ENCODE measurements at regions not wholly inside any gene's neighbourhood (a gene's known extent, or its start where the extent isn't known, plus 50 kb on each side); places are given as distances from the start of the nearest gene placed in this dataset.

- TF ChIP-seq, protein P1, sequence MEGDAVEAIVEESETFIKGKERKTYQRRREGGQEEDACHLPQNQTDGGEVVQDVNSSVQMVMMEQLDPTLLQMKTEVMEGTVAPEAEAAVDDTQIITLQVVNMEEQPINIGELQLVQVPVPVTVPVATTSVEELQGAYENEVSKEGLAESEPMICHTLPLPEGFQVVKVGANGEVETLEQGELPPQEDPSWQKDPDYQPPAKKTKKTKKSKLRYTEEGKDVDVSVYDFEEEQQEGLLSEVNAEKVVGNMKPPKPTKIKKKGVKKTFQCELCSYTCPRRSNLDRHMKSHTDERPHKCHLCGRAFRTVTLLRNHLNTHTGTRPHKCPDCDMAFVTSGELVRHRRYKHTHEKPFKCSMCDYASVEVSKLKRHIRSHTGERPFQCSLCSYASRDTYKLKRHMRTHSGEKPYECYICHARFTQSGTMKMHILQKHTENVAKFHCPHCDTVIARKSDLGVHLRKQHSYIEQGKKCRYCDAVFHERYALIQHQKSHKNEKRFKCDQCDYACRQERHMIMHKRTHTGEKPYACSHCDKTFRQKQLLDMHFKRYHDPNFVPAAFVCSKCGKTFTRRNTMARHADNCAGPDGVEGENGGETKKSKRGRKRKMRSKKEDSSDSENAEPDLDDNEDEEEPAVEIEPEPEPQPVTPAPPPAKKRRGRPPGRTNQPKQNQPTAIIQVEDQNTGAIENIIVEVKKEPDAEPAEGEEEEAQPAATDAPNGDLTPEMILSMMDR (IDR thresholded peaks at IDR 0.05 in 2 of 3, conservative IDR thresholded peaks at IDR 0.05 in 1 of 3; ENCODE audit: borderline replicate concordance in 1 of 3, insufficient read depth in 1 of 3, low read depth in 2 of 3, low read length in 2 of 3) = no peak
- TF ChIP-seq POLR2AphosphoS5 (IDR thresholded peaks at IDR 0.05; ENCODE audit: low read depth, low read length) = no peak
- no peak for TF ChIP-seq EGR1 (IDR thresholded peaks at IDR 0.05; ENCODE audit: low read depth)
- no peak for TF ChIP-seq TCF7L2 (IDR thresholded peaks at IDR 0.05; ENCODE audit: borderline replicate concordance, extremely low read depth, insufficient read depth, insufficient read length)
- TF ChIP-seq CBX3 (IDR thresholded peaks at IDR 0.05; ENCODE audit: low read depth) = no peak
These were observed 308.4 kb downstream of the FGF9 start (continued) for GRCh38 chr13:21979161-21979806.

- BruUV-seq (replicated peaks) = no TSS peak
- RAD21 ChIA-PET (ENCODE audit: low non-redundant PET in 1 of 2, low total read pairs in 2 of 2, uncharacterized antibody in 2 of 2, unreplicated experiment in 2 of 2) = no interaction called here
These were observed 309.2 kb downstream of the FGF9 start for GRCh38 chr13:21980049-21980448.

More at GRCh38 chr13:21980049-21980448, 309.2 kb downstream of the FGF9 start:
- H3K4me1 ChIP-seq (ENCODE audit: control insufficient read depth in 1 of 2, insufficient read depth in 2 of 2, low read length in 2 of 2) = no peaks in the 10 kb centered on the region
- H3K4me2 ChIP-seq (ENCODE audit: low read length) = no peak overlapping the region
- CTCF ChIA-PET = no interaction called here
- no peaks in the 10 kb centered on the region for H3K36me3 ChIP-seq (ENCODE audit: control insufficient read depth in 1 of 2, insufficient read depth in 2 of 2, low read length in 2 of 2)
- H3K27ac ChIP-seq (ENCODE audit: low read depth, low read length) = no peak overlapping the region
- ATAC-seq = no peak
- H3K9me2 ChIP-seq (ENCODE audit: insufficient read depth) = no peaks in the 10 kb centered on the region
- H4K20me1 ChIP-seq (ENCODE audit: insufficient read depth) = no peaks in the 10 kb centered on the region
- H3K9ac ChIP-seq (ENCODE audit: low read length) = no peak overlapping the region
- intact Hi-C loops (cut with micrococcal nuclease) = no loop called here
- no peak overlapping the region for H3K4me3 ChIP-seq (replicated peaks in 1 of 2; ENCODE audit: low read depth in 1 of 2, low read length in 2 of 2)
- no peak for TF ChIP-seq SRF (IDR thresholded peaks at IDR 0.05; ENCODE audit: low read depth)
- POLR2A ChIA-PET = no interaction called here
- no peak for DNase-seq (ENCODE audit: low read depth, low spot score)
- no peaks in the 10 kb centered on the region for H3K9me3 ChIP-seq (ENCODE audit: control insufficient read depth in 1 of 2, insufficient read depth in 1 of 2, low read depth in 1 of 2, low read length in 2 of 2)
- H2AFZ ChIP-seq (ENCODE audit: low read depth, low read length, poor library complexity, severe bottlenecking) = no peak overlapping the region
- H3K27me3 ChIP-seq (ENCODE audit: insufficient read depth, low read length) = 0 out of 2 replicates have a peak, but pooled peaks cover 4% of the 10 kb centered on the region
- no peaks in the 10 kb centered on the region for H3K79me2 ChIP-seq (ENCODE audit: insufficient read depth, low read length)

Measured in HCT116 (cell line).